ENCODE measurements at regions not wholly inside any gene's neighbourhood (a gene's known extent, or its start where the extent isn't known, plus 50 kb on each side); places are given as distances from the start of the nearest gene placed in this dataset.

DNA sequence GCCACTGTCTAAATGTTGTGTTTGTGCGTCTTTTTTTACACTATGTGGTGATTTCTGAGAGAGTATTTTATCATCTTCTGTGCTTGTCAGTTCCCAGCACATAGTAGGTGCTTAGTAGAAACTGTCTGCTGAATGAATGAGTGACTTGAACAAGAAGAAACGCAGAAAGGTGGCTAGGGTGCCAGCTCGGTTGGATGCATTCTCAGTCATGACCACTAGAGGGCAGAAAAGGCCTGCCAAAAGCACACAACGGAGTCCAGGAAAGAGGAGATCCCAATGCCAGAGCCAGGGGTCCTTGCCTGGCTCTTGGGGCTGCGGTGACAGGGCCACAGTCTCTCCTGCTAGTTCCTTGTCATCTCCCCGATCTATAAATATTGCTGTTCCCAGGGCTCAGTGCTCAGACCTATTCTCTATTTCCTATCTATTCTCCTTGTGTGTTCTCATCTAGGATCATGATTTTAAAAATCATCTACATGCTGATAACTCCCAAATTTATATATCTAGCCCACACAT lies 57.3 kb upstream of the CCL1 start:
- DNase-seq (ENCODE audit: low read depth, low spot score), result peak; percentile 60
- no peak overlapping the region for H3K9ac ChIP-seq (ENCODE audit: insufficient read length, low read depth)

DNA sequence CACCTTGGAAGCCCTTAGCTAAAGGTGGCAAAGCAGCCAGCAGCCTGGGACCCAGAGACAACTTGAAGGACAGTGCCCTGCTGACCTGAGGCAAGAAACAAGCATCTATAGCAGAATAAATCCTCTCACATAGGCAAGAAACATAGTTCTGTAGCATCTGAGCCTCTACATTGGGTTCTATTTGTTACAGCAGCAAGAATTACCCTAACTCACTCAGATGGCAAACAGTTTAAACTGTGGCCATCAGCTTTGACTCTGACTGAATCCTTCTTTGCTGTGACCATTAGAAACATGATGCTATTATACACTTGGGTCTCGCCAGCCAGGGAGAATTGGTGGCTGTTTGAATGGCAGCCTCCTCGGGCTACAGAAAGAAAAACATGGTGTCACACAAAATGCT lies 53.1 kb upstream of the CCL1 start:
- TF ChIP-seq ZNF274 (IDR thresholded peaks at IDR 0.05; ENCODE audit: low read depth, low read length), result no peak
- TF ChIP-seq SUZ12 (IDR thresholded peaks at IDR 0.05; ENCODE audit: extremely low read depth, insufficient read depth, insufficient read length), result no peak
- no peak for TF ChIP-seq YY1 (IDR thresholded peaks at IDR 0.05; ENCODE audit: insufficient read depth, insufficient read length)
- H3K27me3 ChIP-seq (ENCODE audit: insufficient read depth, insufficient read length), result peaks cover 4% of the 10 kb centered on the region
- no peak for DNase-seq (ENCODE audit: low read depth, low spot score)
- H3K36me3 ChIP-seq (ENCODE audit: insufficient read depth, insufficient read length, low read length), result no peaks in the 10 kb centered on the region
- no peak overlapping the region for H3K4me3 ChIP-seq (ENCODE audit: insufficient read length, low read depth)
- no peak overlapping the region for H3K9ac ChIP-seq (ENCODE audit: insufficient read length, low read depth)
- no peaks in the 10 kb centered on the region; the same call in 1 of the 2 replicates for H3K9me3 ChIP-seq (ENCODE audit: insufficient read depth, low read length)
- H3K4me1 ChIP-seq (ENCODE audit: insufficient read depth, insufficient read length), result peaks cover 4% of the 10 kb centered on the region

More for the DNA sequence above, 57.3 kb upstream of the CCL1 start:
- H3K9me3 ChIP-seq (ENCODE audit: insufficient read depth, low read length), result no peaks in the 10 kb centered on the region; the same call in 1 of the 2 replicates
- H3K36me3 ChIP-seq (ENCODE audit: insufficient read depth, insufficient read length, low read length), result no peaks in the 10 kb centered on the region
- peaks cover 6% of the 10 kb centered on the region for H3K27me3 ChIP-seq (ENCODE audit: insufficient read depth, insufficient read length)
- TF ChIP-seq ZNF274 (IDR thresholded peaks at IDR 0.05; ENCODE audit: low read depth, low read length) (no peak), SUZ12 (IDR thresholded peaks at IDR 0.05; ENCODE audit: extremely low read depth, insufficient read depth, insufficient read length) (no peak), YY1 (IDR thresholded peaks at IDR 0.05; ENCODE audit: insufficient read depth, insufficient read length) (no peak)
- H3K4me3 ChIP-seq (ENCODE audit: insufficient read length, low read depth), result no peak overlapping the region
- H3K4me1 ChIP-seq (ENCODE audit: insufficient read depth, insufficient read length), result peaks cover 4% of the 10 kb centered on the region

DNA sequence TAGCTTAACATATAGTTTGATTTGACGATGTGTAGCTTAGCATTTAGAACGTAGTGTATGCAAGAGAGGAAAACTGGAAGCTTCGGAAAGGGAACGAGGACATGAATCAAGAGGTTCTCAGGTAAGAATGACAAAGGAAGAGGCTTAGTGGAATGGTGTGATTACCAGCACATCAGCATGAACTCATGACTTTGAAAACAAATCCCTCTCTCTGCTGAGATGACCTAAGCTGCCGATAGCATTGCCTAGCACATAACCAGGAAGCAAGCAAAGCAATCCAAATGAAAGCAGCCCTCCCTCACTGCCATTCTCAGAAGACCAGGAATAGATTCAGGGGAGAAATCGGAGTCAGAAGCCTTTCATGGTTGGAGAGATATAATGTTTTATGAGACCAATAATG lies 51.3 kb upstream of the CCL1 start:
- H3K4me1 ChIP-seq (ENCODE audit: insufficient read depth, insufficient read length), result peaks cover 4% of the 10 kb centered on the region
- no peak overlapping the region for H3K4me3 ChIP-seq (ENCODE audit: insufficient read length, low read depth)
- no peak for TF ChIP-seq SUZ12 (IDR thresholded peaks at IDR 0.05; ENCODE audit: extremely low read depth, insufficient read depth, insufficient read length)
- TF ChIP-seq YY1 (IDR thresholded peaks at IDR 0.05; ENCODE audit: insufficient read depth, insufficient read length), result no peak
- TF ChIP-seq ZNF274 (IDR thresholded peaks at IDR 0.05; ENCODE audit: low read depth, low read length), result no peak
- peak; percentile 60 for DNase-seq (ENCODE audit: low read depth, low spot score)
- H3K9ac ChIP-seq (ENCODE audit: insufficient read length, low read depth), result no peak overlapping the region
- H3K9me3 ChIP-seq (ENCODE audit: insufficient read depth, low read length), result no peaks in the 10 kb centered on the region; the same call in 1 of the 2 replicates
- H3K27me3 ChIP-seq (ENCODE audit: insufficient read depth, insufficient read length), result peaks cover 2% of the 10 kb centered on the region
- no peaks in the 10 kb centered on the region for H3K36me3 ChIP-seq (ENCODE audit: insufficient read depth, insufficient read length, low read length)

DNA sequence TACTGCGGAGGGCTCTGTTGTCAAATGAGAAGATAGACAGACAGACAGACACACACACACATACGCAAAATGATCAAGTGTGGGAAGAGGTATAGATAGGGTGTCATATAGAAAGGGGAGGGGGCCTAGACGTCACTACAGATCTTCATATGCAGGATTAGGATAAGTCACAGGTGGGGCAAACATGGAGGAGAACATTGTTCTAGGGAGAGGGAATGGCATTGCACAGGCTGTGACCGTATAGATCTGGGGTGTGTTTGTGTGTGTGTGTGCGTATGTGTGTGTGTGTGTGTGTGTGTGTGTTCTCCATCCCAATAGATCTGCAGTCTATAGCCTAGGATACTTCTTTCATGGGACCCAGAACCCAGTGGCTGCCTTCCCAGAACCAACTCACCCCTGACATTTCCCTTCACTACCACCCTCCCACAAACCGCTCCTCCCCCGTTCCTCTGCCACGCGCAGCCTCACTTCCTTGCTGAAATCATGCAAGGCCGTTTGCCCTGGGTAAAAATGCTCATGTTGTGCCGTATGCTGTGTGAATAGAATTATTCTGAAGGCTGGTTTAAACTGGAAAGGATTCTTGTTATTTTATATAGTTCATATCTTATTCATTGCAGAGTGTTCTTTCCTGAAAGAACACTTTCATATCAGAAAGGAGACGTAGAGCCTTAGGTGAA lies 50.5 kb upstream of the CCL1 start:
- no peak for DNase-seq (ENCODE audit: low read depth, low spot score)
- no peak for TF ChIP-seq ZNF274 (IDR thresholded peaks at IDR 0.05; ENCODE audit: low read depth, low read length)
- no peak for TF ChIP-seq YY1 (IDR thresholded peaks at IDR 0.05; ENCODE audit: insufficient read depth, insufficient read length)
- no peak for TF ChIP-seq SUZ12 (IDR thresholded peaks at IDR 0.05; ENCODE audit: extremely low read depth, insufficient read depth, insufficient read length)
- peaks cover 4% of the 10 kb centered on the region for H3K4me1 ChIP-seq (ENCODE audit: insufficient read depth, insufficient read length)
- H3K9ac ChIP-seq (ENCODE audit: insufficient read length, low read depth), result no peak overlapping the region
- no peaks in the 10 kb centered on the region for H3K27me3 ChIP-seq (ENCODE audit: insufficient read depth, insufficient read length)
- no peak overlapping the region for H3K4me3 ChIP-seq (ENCODE audit: insufficient read length, low read depth)
- no peaks in the 10 kb centered on the region for H3K36me3 ChIP-seq (ENCODE audit: insufficient read depth, insufficient read length, low read length)
- H3K9me3 ChIP-seq (ENCODE audit: insufficient read depth, low read length), result no peaks in the 10 kb centered on the region; the same call in 1 of the 2 replicates

DNA sequence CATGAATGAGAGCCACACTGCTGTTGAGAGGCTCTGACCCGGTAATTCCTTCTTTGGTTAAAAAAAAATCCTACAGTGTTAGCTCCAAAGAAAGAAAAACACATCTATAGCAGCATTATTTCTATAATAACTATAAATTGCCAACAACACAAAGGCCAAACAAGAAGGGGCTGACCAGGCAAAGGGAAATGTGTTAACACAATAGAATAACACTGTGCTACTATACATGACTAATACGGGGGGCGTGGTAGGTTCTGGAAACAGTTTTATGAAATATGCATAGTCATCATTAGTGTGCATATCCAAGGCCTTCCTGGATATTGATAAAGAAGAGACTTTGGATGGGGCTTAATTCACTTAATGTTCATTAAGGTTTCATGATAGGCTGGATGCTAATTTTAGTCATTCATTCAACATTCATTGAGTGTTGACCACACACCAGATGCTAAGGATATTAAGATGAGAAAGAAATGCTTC lies 50.0 kb upstream of the CCL1 start:
- H3K9ac ChIP-seq (ENCODE audit: insufficient read length, low read depth), result no peak overlapping the region
- DNase-seq (ENCODE audit: low read depth, low spot score), result no peak
- no peak overlapping the region for H3K4me3 ChIP-seq (ENCODE audit: insufficient read length, low read depth)
- H3K9me3 ChIP-seq (ENCODE audit: insufficient read depth, low read length), result no peaks in the 10 kb centered on the region; the same call in 1 of the 2 replicates
- H3K4me1 ChIP-seq (ENCODE audit: insufficient read depth, insufficient read length), result peaks cover 4% of the 10 kb centered on the region
- H3K36me3 ChIP-seq (ENCODE audit: insufficient read depth, insufficient read length, low read length), result no peaks in the 10 kb centered on the region
- TF ChIP-seq YY1 (IDR thresholded peaks at IDR 0.05; ENCODE audit: insufficient read depth, insufficient read length), result no peak
- no peak for TF ChIP-seq ZNF274 (IDR thresholded peaks at IDR 0.05; ENCODE audit: low read depth, low read length)
- TF ChIP-seq SUZ12 (IDR thresholded peaks at IDR 0.05; ENCODE audit: extremely low read depth, insufficient read depth, insufficient read length), result no peak
- H3K27me3 ChIP-seq (ENCODE audit: insufficient read depth, insufficient read length), result no peaks in the 10 kb centered on the region

Data from NT2/D1 (cell line).